Lower leg skin (tissue), 4 donors: ENCODE measurements at regions not wholly inside any gene's neighbourhood (a gene's known extent, or its start where the extent isn't known, plus 50 kb on each side); places are given as distances from the start of the nearest gene placed in this dataset.

Source experiments
- DNase-seq, 2 donors: peaks; one replicate each; pipeline ENCODE4 v3.0.0-alpha.2; 2019; ENCODE audit warnings: low spot score in 2 of 2
- H3K4me3 ChIP-seq: fragments of 200-600 bp; sonication (generic); 2 replicates; pipeline ENCODE4 v1.5.1; 2017; ENCODE audit warnings: mild to moderate bottlenecking, low read depth; ENCODE audit not compliant: poor library complexity, severe bottlenecking
- POLR2A ChIP-seq, 2 donors: fragments of 450-650 bp; IDR thresholded peaks; one replicate each; pipeline ENCODE4 v1.6.1; 2016 to 2017; ENCODE audit warnings: antibody characterized with exemption in 2 of 2, mild to moderate bottlenecking in 1 of 2, moderate library complexity in 1 of 2
- WGBS, 2 donors: methylation state at CpG; one replicate each; pipeline ENCODE4 v1.1.5; 2018; 5-methylcytosine and 5-hydroxymethylcytosine counted together
- intact Hi-C: fragments of 100-400 bp; cut with DNase I; formaldehyde crosslinking; loops from one replicate; pipeline ENCODE4 v1.15.0; 2023; ENCODE audit warnings: low total_unique reads
- TF ChIP-seq, protein P1 (sequence below), 3 donors: fragments of 450-650 bp; IDR thresholded peaks; one replicate each; pipeline ENCODE4 v1.5.1; 2016; ENCODE audit warnings: antibody characterized with exemption in 3 of 3, mild to moderate bottlenecking in 3 of 3, moderate library complexity in 2 of 3

DNA sequence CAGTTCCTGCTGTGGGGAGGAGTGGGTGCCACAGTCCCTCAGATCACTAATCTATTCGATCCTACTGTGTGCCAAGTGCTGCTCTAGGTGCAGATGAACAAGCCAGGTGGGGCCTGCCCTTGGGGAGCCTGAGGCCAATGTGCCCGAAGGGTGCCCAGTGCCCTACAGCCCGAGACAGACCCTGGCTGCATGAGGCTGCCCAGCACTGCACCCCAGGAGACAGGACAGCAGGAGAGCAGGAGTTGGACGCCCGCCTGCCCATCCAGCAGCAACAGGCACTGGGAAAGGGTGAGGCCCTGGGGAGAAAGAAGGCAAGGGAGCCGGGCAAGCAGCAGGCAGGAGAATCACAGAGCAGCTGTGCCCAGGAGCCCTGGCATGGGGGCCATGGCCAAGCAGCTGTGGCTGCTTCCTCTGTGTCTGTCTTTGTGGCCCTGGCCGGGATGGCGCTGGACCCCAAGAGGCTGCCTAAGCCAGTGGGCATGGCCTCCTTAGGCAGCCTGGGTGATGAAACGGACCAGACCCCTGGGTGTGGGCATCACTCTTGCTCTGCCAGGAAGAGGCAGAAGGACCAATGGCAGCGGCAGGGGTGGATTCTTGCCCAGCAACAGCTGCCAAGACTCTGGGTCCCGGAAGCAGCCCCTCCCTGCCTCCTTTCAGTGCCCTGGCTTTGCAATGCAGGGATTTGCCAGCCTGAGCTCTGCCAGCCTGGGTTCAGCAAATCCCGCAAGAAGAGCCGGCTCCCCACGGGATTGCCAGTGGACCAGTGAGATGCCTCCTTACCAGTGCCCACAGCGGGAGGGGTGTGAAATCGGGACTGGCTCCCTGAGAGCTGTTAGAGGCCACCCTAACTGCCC lies 179.6 kb upstream of the TNRC6C start:
- DNase-seq: no peak
- H3K4me3 ChIP-seq: no peak overlapping the region
- WGBS, 2 donors: 42 to 47% methylated on average over 13 to 14 of the region's 16 CpGs
- TF ChIP-seq POLR2A (IDR thresholded peaks at IDR 0.05): no peak
- intact Hi-C loops: no loop called here

DNA sequence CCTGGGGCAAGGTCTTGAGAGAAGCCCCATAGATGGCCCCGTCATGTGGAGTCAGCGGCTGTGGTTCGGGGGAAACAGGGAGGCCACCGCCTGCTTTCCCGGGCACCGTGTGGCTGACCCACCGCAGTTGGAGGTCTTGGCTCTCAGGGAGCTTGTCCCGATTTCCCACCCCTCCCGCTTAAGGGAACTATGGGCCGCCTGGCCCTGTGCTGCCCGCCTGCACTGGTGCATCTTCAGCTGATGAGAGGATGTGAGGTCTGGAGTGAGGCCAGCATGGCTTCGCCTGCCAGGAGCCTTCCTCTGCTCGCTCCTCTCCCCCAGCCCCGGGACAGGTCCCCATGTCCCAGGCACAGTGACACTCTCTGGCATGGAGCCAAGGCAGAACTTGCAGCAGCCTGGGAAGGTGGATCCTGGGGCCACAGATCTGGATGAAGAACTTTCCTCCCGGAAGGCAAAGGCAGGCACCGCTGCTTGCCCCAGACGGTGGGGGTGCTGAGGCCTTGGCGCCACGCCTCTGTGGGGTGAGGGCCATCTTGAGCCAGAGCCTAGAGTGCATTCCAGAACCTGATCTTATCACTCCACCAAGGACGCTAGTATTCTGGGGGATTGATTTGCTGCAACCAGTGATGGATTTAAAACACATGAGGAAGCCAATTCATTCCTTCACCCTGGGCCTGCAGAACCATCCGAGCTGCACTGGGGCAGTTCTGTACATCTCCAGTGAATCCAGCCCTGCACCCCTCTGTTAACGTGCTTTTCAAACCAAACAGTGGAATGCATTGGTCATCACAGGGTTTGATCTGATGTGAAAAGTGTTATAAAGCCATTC lies 178.6 kb upstream of the TNRC6C start:
- H3K4me3 ChIP-seq: no peak overlapping the region
- intact Hi-C loops: no loop called here
- TF ChIP-seq POLR2A (IDR thresholded peaks at IDR 0.05): no peak
- TF ChIP-seq, protein P1, sequence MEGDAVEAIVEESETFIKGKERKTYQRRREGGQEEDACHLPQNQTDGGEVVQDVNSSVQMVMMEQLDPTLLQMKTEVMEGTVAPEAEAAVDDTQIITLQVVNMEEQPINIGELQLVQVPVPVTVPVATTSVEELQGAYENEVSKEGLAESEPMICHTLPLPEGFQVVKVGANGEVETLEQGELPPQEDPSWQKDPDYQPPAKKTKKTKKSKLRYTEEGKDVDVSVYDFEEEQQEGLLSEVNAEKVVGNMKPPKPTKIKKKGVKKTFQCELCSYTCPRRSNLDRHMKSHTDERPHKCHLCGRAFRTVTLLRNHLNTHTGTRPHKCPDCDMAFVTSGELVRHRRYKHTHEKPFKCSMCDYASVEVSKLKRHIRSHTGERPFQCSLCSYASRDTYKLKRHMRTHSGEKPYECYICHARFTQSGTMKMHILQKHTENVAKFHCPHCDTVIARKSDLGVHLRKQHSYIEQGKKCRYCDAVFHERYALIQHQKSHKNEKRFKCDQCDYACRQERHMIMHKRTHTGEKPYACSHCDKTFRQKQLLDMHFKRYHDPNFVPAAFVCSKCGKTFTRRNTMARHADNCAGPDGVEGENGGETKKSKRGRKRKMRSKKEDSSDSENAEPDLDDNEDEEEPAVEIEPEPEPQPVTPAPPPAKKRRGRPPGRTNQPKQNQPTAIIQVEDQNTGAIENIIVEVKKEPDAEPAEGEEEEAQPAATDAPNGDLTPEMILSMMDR (IDR thresholded peaks at IDR 0.05): no peak
- 38 to 40% methylated on average over 22 of the region's 22 CpGs for WGBS, 2 donors
- no peak for DNase-seq

DNA sequence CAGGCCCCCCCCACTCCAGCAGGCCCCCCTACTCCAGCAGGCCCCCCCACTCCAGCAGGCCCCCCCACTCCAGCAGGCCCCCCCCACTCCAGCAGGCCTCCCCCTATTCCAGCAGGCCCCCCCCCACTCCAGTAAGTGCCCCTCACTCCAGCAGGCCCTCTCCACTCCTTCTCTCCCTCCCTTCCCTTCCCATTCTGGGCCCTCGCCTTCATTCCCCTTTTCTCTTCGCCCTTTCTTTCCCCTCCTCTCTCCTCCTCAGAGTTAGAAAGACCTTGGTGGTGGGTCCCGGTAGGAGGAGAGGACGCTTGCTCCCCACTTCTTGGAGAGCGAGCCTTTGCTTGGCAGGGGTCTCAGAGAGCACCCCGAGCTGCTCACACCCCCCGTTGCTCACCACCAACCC lies 177.0 kb upstream of the TNRC6C start:
- TF ChIP-seq, protein P1 (IDR thresholded peaks at IDR 0.05): no peak
- TF ChIP-seq POLR2A (IDR thresholded peaks at IDR 0.05): no peak
- intact Hi-C loops: no loop called here
- H3K4me3 ChIP-seq: no peak overlapping the region
- no peak for DNase-seq
- WGBS, 2 donors: 58 to 73% methylated on average over 5 to 7 of the region's 7 CpGs

DNA sequence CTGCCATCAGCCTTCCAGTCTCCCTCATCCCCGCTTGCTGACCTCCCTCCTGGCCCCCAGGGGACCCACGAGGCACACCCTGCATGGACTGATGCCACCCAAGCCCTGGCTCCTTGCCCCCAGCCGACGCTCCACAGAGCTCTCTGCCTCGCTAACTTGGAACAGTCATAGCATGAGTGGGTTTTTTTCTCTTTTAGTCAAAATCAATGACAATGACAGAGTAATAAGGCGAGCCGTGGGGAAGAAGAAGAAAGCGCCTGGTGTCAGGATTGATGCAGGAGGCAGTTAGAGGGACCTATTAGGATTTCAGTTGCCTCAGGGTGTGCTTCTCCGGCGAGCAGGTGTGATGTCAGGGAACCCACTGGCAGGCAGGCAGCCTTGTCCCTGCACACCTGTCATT lies 176.3 kb upstream of the TNRC6C start:
- 46 to 48% methylated on average over 10 of the region's 10 CpGs for WGBS, 2 donors
- TF ChIP-seq, protein P1 (IDR thresholded peaks at IDR 0.05): no peak
- no peak for TF ChIP-seq POLR2A (IDR thresholded peaks at IDR 0.05)
- H3K4me3 ChIP-seq: no peak overlapping the region
- no peak for DNase-seq
- intact Hi-C loops: no loop called here

DNA sequence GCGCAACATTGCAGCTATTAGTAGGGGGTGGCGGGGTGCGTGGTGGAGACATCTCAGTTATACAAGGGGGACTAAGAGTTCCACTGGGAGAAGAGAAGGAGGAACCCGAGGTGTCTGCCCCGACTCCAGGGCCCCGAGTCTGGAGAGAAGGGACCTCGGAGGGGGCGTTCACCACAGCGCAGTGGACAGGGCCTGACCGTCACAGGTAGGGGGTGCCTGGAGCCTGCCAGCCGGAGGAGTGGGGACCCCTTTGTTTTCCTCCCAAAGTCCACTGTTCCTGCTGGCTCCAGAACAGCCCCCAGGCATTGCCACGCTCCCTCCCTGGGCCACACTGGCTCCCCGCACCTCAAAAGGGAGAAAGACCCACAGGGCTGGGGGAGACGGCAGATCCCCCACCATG lies 175.9 kb upstream of the TNRC6C start:
- intact Hi-C loops: no loop called here
- TF ChIP-seq, protein P1 (IDR thresholded peaks at IDR 0.05): no peak
- TF ChIP-seq POLR2A (IDR thresholded peaks at IDR 0.05): no peak
- no peak for DNase-seq
- 87 to 88% methylated on average over 14 of the region's 14 CpGs for WGBS, 2 donors
- H3K4me3 ChIP-seq: no peak overlapping the region
